CD4-positive, alpha-beta memory T cell (primary cell): ENCODE measurements at regions not wholly inside any gene's neighbourhood (a gene's known extent, or its start where the extent isn't known, plus 50 kb on each side); places are given as distances from the start of the nearest gene placed in this dataset.

Experiments
- CTCF ChIA-PET: fragments of 350-600 bp; sonication (Branson Sonifier 250); formaldehyde crosslinking; loops from one replicate; lab custom pipeline; 2021; ENCODE audit warnings: inconsistent platforms; ENCODE audit not compliant: partially characterized antibody; lab: Charles Lee
- POLR2A ChIA-PET: fragments of 350-600 bp; sonication (Branson Sonifier 250); formaldehyde crosslinking; loops from one replicate; lab custom pipeline; 2021; ENCODE audit not compliant: partially characterized antibody; lab: Charles Lee
- DNase-seq, 5 donors: peaks; one replicate each; pipeline versions ENCODE4 v3.0.0 to v3.0.0-alpha.2; 2020 to 2022; ENCODE audit warnings: mixed read lengths in 1 of 5
- H3K27ac ChIP-seq: one replicate; pipeline ENCODE4 v1.7.0; 2013; ENCODE audit warnings: low read depth, low read length
- H3K27me3 ChIP-seq: 2 replicates; pipeline ENCODE4 v1.7.0; 2013; ENCODE audit warnings: mild to moderate bottlenecking, low read length, moderate library complexity; ENCODE audit not compliant: insufficient read depth
- H3K36me3 ChIP-seq: 2 replicates; pipeline ENCODE4 v1.7.0; 2013; ENCODE audit warnings: mild to moderate bottlenecking, low read length, moderate library complexity; ENCODE audit not compliant: insufficient read depth
- H3K4me1 ChIP-seq: 2 replicates; pipeline ENCODE4 v1.7.0; 2013; ENCODE audit warnings: mild to moderate bottlenecking, low read length, moderate library complexity; ENCODE audit not compliant: insufficient read depth
- H3K4me3 ChIP-seq, 2 donors: one replicate each; pipeline ENCODE4 v1.7.0; 2013; ENCODE audit warnings: low read length in 2 of 2, mild to moderate bottlenecking in 1 of 2
- H3K9me3 ChIP-seq, 2 donors: one replicate each; pipeline ENCODE4 v1.7.0; 2013; ENCODE audit warnings: low read length in 2 of 2, control low read depth in 1 of 2; ENCODE audit not compliant: control insufficient read depth in 1 of 2
- H3K27ac Mint-ChIP-seq, 7 donors: one replicate each; pipeline ENCODE4 v1.8.0; 2020 to 2021; ENCODE audit warnings: mixed read lengths in 7 of 7, mild to moderate bottlenecking in 6 of 7, inconsistent platforms in 3 of 7, moderate library complexity in 3 of 7
- H3K27me3 Mint-ChIP-seq, 2 donors: one replicate each; pipeline ENCODE4 v1.8.0; 2020 to 2021; ENCODE audit warnings: mixed read lengths in 2 of 2
- H3K36me3 Mint-ChIP-seq, 2 donors: one replicate each; pipeline ENCODE4 v1.8.0; 2020 to 2021; ENCODE audit warnings: mixed read lengths in 2 of 2, inconsistent platforms in 1 of 2, mild to moderate bottlenecking in 1 of 2
- H3K4me1 Mint-ChIP-seq, 4 donors: one replicate each; pipeline ENCODE4 v1.8.0; 2020 to 2021; ENCODE audit warnings: mixed read lengths in 4 of 4, mild to moderate bottlenecking in 1 of 4
- H3K4me3 Mint-ChIP-seq, 8 donors: one replicate each; pipeline ENCODE4 v1.8.0; 2020 to 2021; ENCODE audit warnings: mixed read lengths in 8 of 8, mild to moderate bottlenecking in 7 of 8, moderate library complexity in 6 of 8, inconsistent platforms in 3 of 8
- H3K9me3 Mint-ChIP-seq, 8 donors: one replicate each; pipeline ENCODE4 v1.8.0; 2020 to 2021; ENCODE audit warnings: mixed read lengths in 8 of 8, mild to moderate bottlenecking in 5 of 8, inconsistent platforms in 3 of 8, moderate library complexity in 1 of 8
- intact Hi-C: fragments of 100-400 bp; cut with micrococcal nuclease; formaldehyde crosslinking; loops from one replicate; pipeline ENCODE4 v1.15.1; 2023

DNA sequence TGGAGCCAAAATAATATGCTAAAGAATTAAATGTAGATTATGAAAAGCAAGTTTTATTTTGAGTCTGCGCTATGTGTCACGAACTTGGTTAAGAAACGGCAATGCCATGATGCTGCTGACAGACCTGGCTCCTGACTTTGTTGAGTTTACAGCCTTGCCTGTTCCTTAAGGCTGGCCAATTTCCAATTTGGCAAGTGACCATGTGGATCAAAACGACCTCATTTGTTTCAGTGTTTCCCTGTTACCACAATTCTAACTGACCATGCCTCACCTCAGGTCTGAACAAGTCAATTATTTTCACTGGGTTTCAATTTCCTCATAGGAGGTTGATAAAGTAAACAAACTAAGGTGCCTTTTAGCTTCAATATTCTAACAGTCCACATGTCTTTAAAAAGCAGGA is 461.4 kb downstream of the ZNF608 start:
- Mint-ChIP-seq H3K4me1 (no peaks in the 10 kb centered on the region), H3K9me3 (peaks cover 0 to 7% (median under 1%) of the 10 kb centered on the region in 8 donors), H3K27ac (no peak overlapping the region), H3K36me3 (no peaks in the 10 kb centered on the region), H3K4me3 (no peak overlapping the region), H3K27me3 (no peaks in the 10 kb centered on the region)
- Histone ChIP-seq H3K27ac (no peak overlapping the region), H3K4me1 (no peaks in the 10 kb centered on the region), H3K4me3 (no peak overlapping the region), H3K9me3 (no peaks in the 10 kb centered on the region), H3K27me3 (no peaks in the 10 kb centered on the region), H3K36me3 (no peaks in the 10 kb centered on the region)
- POLR2A ChIA-PET: no interaction called here
- DNase-seq: no peak
- CTCF ChIA-PET: no interaction called here
- intact Hi-C loops: no loop called here

GRCh38 chr5:124283031-124283430 is 463.4 kb downstream of the ZNF608 start:
- Histone ChIP-seq H3K9me3 (no peaks in the 10 kb centered on the region), H3K27ac (no peak overlapping the region), H3K36me3 (no peaks in the 10 kb centered on the region), H3K4me1 (no peaks in the 10 kb centered on the region), H3K4me3 (no peak overlapping the region), H3K27me3 (no peaks in the 10 kb centered on the region)
- Mint-ChIP-seq H3K27ac (no peak overlapping the region), H3K4me1 (no peaks in the 10 kb centered on the region), H3K4me3 (no peak overlapping the region), H3K27me3 (no peaks in the 10 kb centered on the region), H3K36me3 (no peaks in the 10 kb centered on the region), H3K9me3 (peaks cover 0 to 7% (median under 1%) of the 10 kb centered on the region in 8 donors)
- POLR2A ChIA-PET: no interaction called here
- no peak for DNase-seq
- intact Hi-C loops: no loop called here
- CTCF ChIA-PET: no interaction called here

DNA sequence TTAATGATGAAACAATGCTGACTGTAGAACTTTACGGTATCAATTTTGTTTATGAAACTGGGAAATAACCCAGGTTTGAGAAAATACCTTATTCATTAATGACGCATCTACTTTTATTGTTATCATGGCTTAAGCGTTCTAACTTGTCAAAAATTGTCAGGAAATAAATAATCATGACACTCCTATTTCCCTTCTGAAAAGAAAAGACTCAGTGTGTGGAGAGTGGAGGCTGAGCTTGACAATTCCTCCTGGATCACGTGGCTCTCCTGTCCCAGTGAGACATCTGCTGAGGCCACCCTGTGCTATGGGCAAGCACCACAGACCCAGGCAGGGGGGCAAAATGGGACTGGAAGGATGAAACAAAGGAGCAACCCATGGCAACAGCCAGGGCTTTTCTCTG is 466.4 kb downstream of the ZNF608 start:
- ChIA-PET CTCF (no interaction called here), POLR2A (no interaction called here)
- Mint-ChIP-seq H3K4me3 (no peak overlapping the region), H3K36me3 (no peaks in the 10 kb centered on the region), H3K9me3 (peaks cover 0 to 5% (median 0%) of the 10 kb centered on the region in 8 donors), H3K27ac (no peak overlapping the region), H3K27me3 (no peaks in the 10 kb centered on the region), H3K4me1 (no peaks in the 10 kb centered on the region)
- DNase-seq: no peak
- no peaks in the 10 kb centered on the region for H3K4me1 ChIP-seq
- no peak overlapping the region for H3K27ac ChIP-seq
- no peaks in the 10 kb centered on the region for H3K9me3 ChIP-seq
- no peaks in the 10 kb centered on the region for H3K27me3 ChIP-seq
- H3K36me3 ChIP-seq: no peaks in the 10 kb centered on the region
- intact Hi-C loops: no loop called here
- no peak overlapping the region for H3K4me3 ChIP-seq

GRCh38 chr5:124279146-124279876 is 467.1 kb downstream of the ZNF608 start:
- H3K36me3 Mint-ChIP-seq: no peaks in the 10 kb centered on the region
- H3K4me3 ChIP-seq: no peak overlapping the region
- ChIA-PET CTCF (no interaction called here), POLR2A (no interaction called here)
- no peaks in the 10 kb centered on the region for H3K27me3 Mint-ChIP-seq
- H3K4me3 Mint-ChIP-seq: no peak overlapping the region
- no peaks in the 10 kb centered on the region for H3K4me1 ChIP-seq
- H3K27ac ChIP-seq: no peak overlapping the region
- H3K27me3 ChIP-seq: no peaks in the 10 kb centered on the region
- DNase-seq: no peak
- no peaks in the 10 kb centered on the region for H3K36me3 ChIP-seq
- intact Hi-C loops: no loop called here
- H3K9me3 Mint-ChIP-seq: peaks cover 0 to 4% (median 2%) of the 10 kb centered on the region in 8 donors
- no peaks in the 10 kb centered on the region for H3K4me1 Mint-ChIP-seq
- H3K9me3 ChIP-seq: no peaks in the 10 kb centered on the region
- no peak overlapping the region for H3K27ac Mint-ChIP-seq

- Mint-ChIP-seq H3K4me1 (no peaks in the 10 kb centered on the region), H3K9me3 (peaks cover 0 to 6% (median 2%) of the 10 kb centered on the region in 8 donors), H3K27ac (no peak overlapping the region), H3K36me3 (no peaks in the 10 kb centered on the region), H3K4me3 (no peak overlapping the region), H3K27me3 (no peaks in the 10 kb centered on the region)
- intact Hi-C loops: no loop called here
- DNase-seq: no peak
- ChIA-PET POLR2A (no interaction called here), CTCF (no interaction called here)
- Histone ChIP-seq H3K36me3 (no peaks in the 10 kb centered on the region), H3K27me3 (no peaks in the 10 kb centered on the region), H3K4me1 (no peaks in the 10 kb centered on the region), H3K9me3 (no peaks in the 10 kb centered on the region), H3K4me3 (no peak overlapping the region), H3K27ac (no peak overlapping the region)
Observed at GRCh38 chr5:124278636-124279035, 467.8 kb downstream of the ZNF608 start.

- no peaks in the 10 kb centered on the region for H3K36me3 Mint-ChIP-seq
Observed at GRCh38 chr5:124277767-124278545, 468.5 kb downstream of the ZNF608 start.

DNA sequence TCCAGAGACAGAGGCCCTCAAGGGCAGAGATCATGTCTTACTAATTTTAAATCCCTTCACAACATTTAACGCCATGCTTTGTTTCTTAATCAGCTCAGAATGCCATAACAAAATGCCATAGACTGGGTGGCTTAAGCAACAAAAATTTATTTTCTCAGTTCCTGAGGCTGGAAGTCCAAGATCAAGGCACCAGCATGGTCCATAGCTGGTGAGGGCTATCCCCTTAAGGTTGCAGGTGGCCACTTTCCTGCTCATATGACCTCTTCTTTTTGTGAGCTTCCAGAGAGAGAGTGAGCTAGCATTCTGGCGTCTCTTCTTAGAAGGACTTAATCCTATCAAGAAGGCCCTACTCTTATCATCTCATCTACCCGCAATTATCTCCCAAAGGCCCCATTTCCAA is 470.3 kb downstream of the ZNF608 start:
- H3K27ac ChIP-seq: no peak overlapping the region
- POLR2A ChIA-PET: no interaction called here
- no peaks in the 10 kb centered on the region for H3K27me3 ChIP-seq
- Mint-ChIP-seq H3K4me3 (no peak overlapping the region), H3K27ac (no peak overlapping the region), H3K9me3 (peaks cover 0 to 6% (median 2%) of the 10 kb centered on the region in 8 donors), H3K4me1 (no peaks in the 10 kb centered on the region), H3K36me3 (no peaks in the 10 kb centered on the region), H3K27me3 (no peaks in the 10 kb centered on the region)
- H3K4me1 ChIP-seq: no peaks in the 10 kb centered on the region
- no peaks in the 10 kb centered on the region for H3K36me3 ChIP-seq
- no peak for DNase-seq
- no peak overlapping the region for H3K4me3 ChIP-seq
- intact Hi-C loops: no loop called here
- CTCF ChIA-PET: no interaction called here
- H3K9me3 ChIP-seq: no peaks in the 10 kb centered on the region

More at GRCh38 chr5:124277767-124278545, 468.5 kb downstream of the ZNF608 start:
- H3K4me1 Mint-ChIP-seq: no peaks in the 10 kb centered on the region
- no peak for DNase-seq
- POLR2A ChIA-PET: no interaction called here
- Histone ChIP-seq H3K9me3 (no peaks in the 10 kb centered on the region), H3K4me3 (no peak overlapping the region), H3K27ac (no peak overlapping the region), H3K27me3 (no peaks in the 10 kb centered on the region), H3K4me1 (no peaks in the 10 kb centered on the region), H3K36me3 (no peaks in the 10 kb centered on the region)
- H3K27me3 Mint-ChIP-seq: no peaks in the 10 kb centered on the region
- H3K27ac Mint-ChIP-seq: no peak overlapping the region
- CTCF ChIA-PET: no interaction called here
- intact Hi-C loops: no loop called here
- no peak overlapping the region for H3K4me3 Mint-ChIP-seq
- peaks cover 0 to 6% (median 2%) of the 10 kb centered on the region in 8 donors for H3K9me3 Mint-ChIP-seq
